Astrocyte (in vitro differentiated cells and primary cell): ENCODE measurements at regions not wholly inside any gene's neighbourhood (a gene's known extent, or its start where the extent isn't known, plus 50 kb on each side); places are given as distances from the start of the nearest gene placed in this dataset.

Experiments used
- DNase-seq: peaks from one replicate; pipeline ENCODE4 v3.0.0-alpha.2; 2010; ENCODE audit warnings: low read depth
- FAIRE-seq: peaks from 2 replicates; lab custom pipeline; 2011; peaks lifted over from hg19 to GRCh38; lab: Jason Lieb, UNC
- H2AFZ ChIP-seq: 2 replicates; pipeline ENCODE4 v1.6.0; 2012; ENCODE audit warnings: low read depth, low read length, inconsistent platforms
- H3K27ac ChIP-seq: 2 replicates; pipeline ENCODE4 v1.5.1; 2011; ENCODE audit warnings: low read depth, low read length, inconsistent platforms
- H3K27me3 ChIP-seq: 2 replicates; pipeline ENCODE4 v1.6.0; 2011; ENCODE audit warnings: low read length, inconsistent platforms; ENCODE audit not compliant: insufficient read depth
- H3K36me3 ChIP-seq: 2 replicates; pipeline ENCODE4 v1.5.1; 2011; ENCODE audit warnings: low read length, inconsistent platforms; ENCODE audit not compliant: insufficient read depth
- H3K4me1 ChIP-seq: 2 replicates; pipeline ENCODE4 v1.5.1; 2011; ENCODE audit warnings: low read length, inconsistent platforms; ENCODE audit not compliant: insufficient read depth
- H3K4me2 ChIP-seq: 2 replicates; pipeline ENCODE4 v1.6.0; 2012; ENCODE audit warnings: low read length, inconsistent platforms
- H3K4me3 ChIP-seq: 2 replicates; pipeline ENCODE4 v1.5.1; 2011; ENCODE audit warnings: low read depth, mild to moderate bottlenecking, low read length, inconsistent platforms; ENCODE audit not compliant: insufficient read depth
- H3K79me2 ChIP-seq: 2 replicates; pipeline ENCODE4 v1.6.0; 2012; ENCODE audit warnings: mild to moderate bottlenecking, low read length, inconsistent platforms; ENCODE audit not compliant: insufficient read depth
- H3K9ac ChIP-seq: 2 replicates; pipeline ENCODE4 v1.6.0; 2012; ENCODE audit warnings: mild to moderate bottlenecking, low read length, inconsistent platforms
- H3K9me3 ChIP-seq: 2 replicates; pipeline ENCODE4 v1.5.1; 2012; ENCODE audit warnings: low read depth, mild to moderate bottlenecking, low read length, inconsistent platforms; ENCODE audit not compliant: insufficient read depth
- H4K20me1 ChIP-seq: 2 replicates; pipeline ENCODE4 v1.6.0; 2012; ENCODE audit warnings: low read length, inconsistent platforms; ENCODE audit not compliant: insufficient read depth
- H3K27ac Mint-ChIP-seq: one replicate; pipeline ENCODE4 v1.8.0; 2021; ENCODE audit warnings: mild to moderate bottlenecking, mixed read lengths; ENCODE audit not compliant: unreplicated experiment
- H3K27me3 Mint-ChIP-seq: one replicate; pipeline ENCODE4 v1.8.0; 2021; ENCODE audit warnings: low read depth, mixed read lengths; ENCODE audit not compliant: unreplicated experiment
- H3K36me3 Mint-ChIP-seq: one replicate; pipeline ENCODE4 v1.8.0; 2021; ENCODE audit warnings: low read depth, mixed read lengths; ENCODE audit not compliant: unreplicated experiment
- H3K4me1 Mint-ChIP-seq: one replicate; pipeline ENCODE4 v1.8.0; 2021; ENCODE audit warnings: low read depth, mixed read lengths; ENCODE audit not compliant: unreplicated experiment
- H3K4me3 Mint-ChIP-seq: one replicate; pipeline ENCODE4 v1.8.0; 2021; ENCODE audit warnings: mild to moderate bottlenecking, moderate library complexity, mixed read lengths; ENCODE audit not compliant: unreplicated experiment
- H3K9me3 Mint-ChIP-seq: one replicate; pipeline ENCODE4 v1.8.0; 2021; ENCODE audit warnings: mild to moderate bottlenecking, mixed read lengths; ENCODE audit not compliant: unreplicated experiment
- CTCF ChIP-seq: IDR thresholded peaks from 2 replicates; pipeline ENCODE4 v1.5.1; 2011; ENCODE audit warnings: low read depth, mild to moderate bottlenecking, inconsistent platforms, low read length, moderate library complexity; ENCODE audit not compliant: insufficient read depth
- EZH2 ChIP-seq: IDR thresholded peaks from 2 replicates; pipeline ENCODE4 v1.6.1; 2012; ENCODE audit warnings: mild to moderate bottlenecking, low read length, inconsistent platforms; ENCODE audit not compliant: insufficient read depth

DNA sequence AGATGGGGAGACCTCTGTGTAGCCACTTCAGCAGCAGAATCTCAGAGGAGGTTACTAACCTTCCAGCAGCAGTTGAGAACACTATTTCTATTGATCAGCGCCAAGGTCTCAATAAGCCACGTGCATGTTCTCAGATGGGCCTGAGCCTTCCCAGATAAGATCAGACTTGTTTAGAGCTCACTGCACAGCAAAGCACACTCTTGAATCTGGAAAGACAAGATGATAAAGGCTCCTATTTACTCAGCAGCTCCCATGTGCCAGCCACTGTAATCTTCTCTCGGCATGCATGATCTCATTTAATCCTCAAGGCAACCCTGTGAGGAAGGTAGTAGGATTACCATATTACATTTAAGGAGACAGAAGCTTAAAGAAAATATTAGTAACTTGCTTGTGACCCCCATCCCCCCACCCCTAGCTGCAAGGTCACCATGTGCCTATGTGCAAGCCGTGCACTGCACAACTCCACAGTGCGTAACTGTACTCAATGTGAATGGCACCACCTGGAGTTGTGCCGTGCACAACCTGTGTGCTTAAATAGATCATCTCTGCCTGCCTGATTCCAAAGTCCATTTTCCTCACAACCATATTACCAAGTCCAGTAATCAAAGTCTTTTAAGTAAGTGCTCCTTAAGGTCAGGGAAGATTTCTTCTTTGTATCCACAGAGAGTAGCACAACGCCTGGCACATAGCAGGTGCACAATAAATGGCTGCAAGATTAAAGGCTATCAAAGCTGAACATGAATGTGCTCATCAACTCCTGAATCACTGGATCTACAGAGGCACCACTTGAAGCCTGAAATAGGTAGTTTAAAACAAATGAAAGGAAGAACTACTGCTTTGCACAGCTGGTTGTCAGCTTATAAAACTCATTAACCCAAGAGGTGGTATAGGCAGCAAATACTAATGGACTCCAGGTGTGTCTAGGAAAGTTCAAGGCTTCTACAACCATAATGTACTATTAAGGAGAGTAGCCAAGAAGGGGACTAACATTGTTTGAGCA is 293.8 kb downstream of the BUD13 start:
- TF ChIP-seq CTCF (no peak), EZH2 (no peak)
- no peak overlapping the region for H3K4me3 Mint-ChIP-seq
- no peak overlapping the region for H3K27ac Mint-ChIP-seq
- Histone ChIP-seq H3K27me3 (no peaks in the 10 kb centered on the region), H3K4me2 (no peak overlapping the region), H3K27ac (no peak overlapping the region), H3K79me2 (no peaks in the 10 kb centered on the region), H3K9ac (no peak overlapping the region), H2AFZ (no peak overlapping the region), H3K9me3 (no peaks in the 10 kb centered on the region), H3K4me3 (no peak overlapping the region), H3K36me3 (no peaks in the 10 kb centered on the region), H3K4me1 (no peaks in the 10 kb centered on the region), H4K20me1 (no peaks in the 10 kb centered on the region)
- H3K4me1 Mint-ChIP-seq, result peaks cover 2% of the 10 kb centered on the region
- H3K9me3 Mint-ChIP-seq, result no peaks in the 10 kb centered on the region
- no peak for DNase-seq
- peaks cover 8% of the 10 kb centered on the region for H3K27me3 Mint-ChIP-seq
- FAIRE-seq, result no peak
- H3K36me3 Mint-ChIP-seq, result no peaks in the 10 kb centered on the region

DNA sequence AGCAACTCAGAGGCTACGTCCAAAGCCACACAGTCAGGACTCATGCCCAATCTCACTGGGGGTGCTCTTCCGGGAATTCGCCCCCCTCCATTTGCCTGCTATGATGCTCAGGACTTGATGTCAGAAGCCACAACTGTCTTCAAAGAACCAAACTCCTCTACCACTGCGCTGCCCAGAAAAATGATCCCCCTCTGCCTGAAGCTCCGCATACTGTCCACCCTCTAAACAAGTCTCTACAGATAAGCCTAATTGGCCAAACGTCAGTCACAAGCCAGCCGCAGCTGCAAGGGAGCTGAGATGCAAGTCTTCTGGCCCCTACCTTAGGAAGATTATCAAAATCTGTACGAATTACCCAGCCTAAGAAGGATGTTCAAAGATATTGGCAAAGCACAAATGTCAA is 294.6 kb downstream of the BUD13 start:
- Histone ChIP-seq H3K27me3 (no peaks in the 10 kb centered on the region), H3K4me3 (no peak overlapping the region), H3K79me2 (no peaks in the 10 kb centered on the region), H3K9ac (no peak overlapping the region), H3K4me2 (no peak overlapping the region), H3K9me3 (no peaks in the 10 kb centered on the region), H3K27ac (no peak overlapping the region), H3K36me3 (no peaks in the 10 kb centered on the region), H4K20me1 (no peaks in the 10 kb centered on the region), H2AFZ (no peak overlapping the region), H3K4me1 (no peaks in the 10 kb centered on the region)
- no peaks in the 10 kb centered on the region for H3K36me3 Mint-ChIP-seq
- no peak overlapping the region for H3K4me3 Mint-ChIP-seq
- TF ChIP-seq EZH2 (no peak), CTCF (no peak)
- H3K27me3 Mint-ChIP-seq, result peaks cover 6% of the 10 kb centered on the region
- no peaks in the 10 kb centered on the region for H3K9me3 Mint-ChIP-seq
- peaks cover 4% of the 10 kb centered on the region for H3K4me1 Mint-ChIP-seq
- no peak for FAIRE-seq
- H3K27ac Mint-ChIP-seq, result no peak overlapping the region
- no peak for DNase-seq
